HCT116 (cell line): ENCODE measurements at regions not wholly inside any gene's neighbourhood (a gene's known extent, or its start where the extent isn't known, plus 50 kb on each side); places are given as distances from the start of the nearest gene placed in this dataset.

Experiments used
- ATAC-seq: fragments of 200-7000 bp; cut with Tn5 transposase; 2 replicates; pipeline ENCODE4 v1.9.1; 2020; ENCODE audit warnings: mild to moderate bottlenecking, moderate library complexity
- BruUV-seq: library from RNA; stranded (reverse); fragments of 400-500 nt; replicated peaks from 2 replicates; lab custom pipeline; 2021; lab: Mats Ljungman, UMichigan
- CTCF ChIA-PET: fragments of 300-600 bp; sonication (Branson Sonifier 250); formaldehyde crosslinking; loops from one replicate; lab custom pipeline; 2021; ENCODE audit warnings: antibody characterized with exemption; lab: Charles Lee
- POLR2A ChIA-PET: fragments of 300-600, 350-600 bp; sonication (Branson Sonifier 250); formaldehyde crosslinking; loops from one replicate; lab custom pipeline; 2021; ENCODE audit warnings: antibody characterized with exemption; lab: Charles Lee
- RAD21 ChIA-PET, 2 experiments: fragments of 300-600 bp; sonication (Branson Sonifier 250); formaldehyde crosslinking; loops; one replicate each; lab custom pipeline; 2023; ENCODE audit warnings: low total read pairs in 2 of 2; ENCODE audit not compliant: uncharacterized antibody in 2 of 2, unreplicated experiment in 2 of 2, low non-redundant PET in 1 of 2; lab: Charles Lee
- DNase-seq: peaks from one replicate; pipeline ENCODE4 v3.0.0-alpha.2; 2010; ENCODE audit warnings: low read depth, low spot score
- H2AFZ ChIP-seq: fragments of 200-600 bp; shearing (Covaris generic), sonication (generic); 2 replicates; pipeline ENCODE4 v1.6.1; 2017; ENCODE audit warnings: low read depth, mixed run types, mixed read lengths, antibody characterized with exemption, low read length; ENCODE audit not compliant: poor library complexity, severe bottlenecking
- H3K27ac ChIP-seq: 2 replicates; pipeline ENCODE4 v1.5.1; 2012; ENCODE audit warnings: low read depth, low read length
- H3K27me3 ChIP-seq: fragments of 200-600 bp; sonication (generic); 2 replicates; pipeline ENCODE4 v1.6.1; 2016; ENCODE audit warnings: mixed run types, low read length, mixed read lengths; ENCODE audit not compliant: insufficient read depth
- H3K36me3 ChIP-seq, 2 experiments: fragments of 200-500 bp in 1 of 2; fragments of 200-600 bp in 1 of 2; sonication (Bioruptor generic) in 1 of 2; sonication (generic) in 1 of 2; 2 replicates each; pipeline versions ENCODE4 v1.5.1 to v1.6.1; 2014 to 2016; ENCODE audit warnings: low read length in 2 of 2, inconsistent platforms in 1 of 2, mixed read lengths in 1 of 2, mixed run types in 1 of 2; ENCODE audit not compliant: insufficient read depth in 2 of 2, control insufficient read depth in 1 of 2
- H3K4me1 ChIP-seq, 2 experiments: fragments of 200-600 bp in 1 of 2; sonication (generic) in 1 of 2; 2 replicates each; pipeline versions ENCODE4 v1.5.1 to v1.6.1; 2012 to 2017; ENCODE audit warnings: low read length in 2 of 2, inconsistent platforms in 1 of 2, mild to moderate bottlenecking in 1 of 2, mixed read lengths in 1 of 2, mixed run types in 1 of 2, moderate library complexity in 1 of 2; ENCODE audit not compliant: insufficient read depth in 2 of 2, control insufficient read depth in 1 of 2
- H3K4me2 ChIP-seq: fragments of 200-600 bp; sonication (generic); 2 replicates; pipeline ENCODE4 v1.6.1; 2017; ENCODE audit warnings: mixed run types, low read length, mixed read lengths
- H3K4me3 ChIP-seq, 2 experiments: fragments of 200-600 bp in 1 of 2; sonication (generic) in 1 of 2; replicated peaks in 1 of 2; 2 replicates each; pipeline ENCODE4 v1.5.1; 2011 to 2016; ENCODE audit warnings: low read length in 2 of 2, control low read depth in 1 of 2, low read depth in 1 of 2, mild to moderate bottlenecking in 1 of 2, mixed read lengths in 1 of 2, mixed run types in 1 of 2
- H3K79me2 ChIP-seq: fragments of 200-600 bp; sonication (generic); 2 replicates; pipeline ENCODE4 v1.6.1; 2017; ENCODE audit warnings: mild to moderate bottlenecking, mixed run types, low read length, moderate library complexity, mixed read lengths; ENCODE audit not compliant: insufficient read depth
- H3K9ac ChIP-seq: fragments of 200-600 bp; sonication (generic); 2 replicates; pipeline ENCODE4 v1.6.1; 2016; ENCODE audit warnings: low read length, mixed read lengths
- H3K9me2 ChIP-seq: fragments of 200-600 bp; sonication (generic), shearing (Covaris generic); 2 replicates; pipeline ENCODE4 v1.6.1; 2017; ENCODE audit warnings: mixed run types, mild to moderate bottlenecking, moderate library complexity; ENCODE audit not compliant: insufficient read depth
- H3K9me3 ChIP-seq, 2 experiments: fragments of 200-500 bp in 1 of 2; fragments of 200-600 bp in 1 of 2; sonication (Bioruptor generic) in 1 of 2; sonication (generic) in 1 of 2; 2 replicates each; pipeline ENCODE4 v1.6.1; 2014 to 2017; ENCODE audit warnings: low read length in 2 of 2, mixed read lengths in 2 of 2, inconsistent platforms in 1 of 2, low read depth in 1 of 2, mild to moderate bottlenecking in 1 of 2, mixed run types in 1 of 2, moderate library complexity in 1 of 2; ENCODE audit not compliant: control insufficient read depth in 1 of 2, insufficient read depth in 1 of 2
- H4K20me1 ChIP-seq: fragments of 200-600 bp; sonication (generic), shearing (Covaris generic); 2 replicates; pipeline ENCODE4 v1.6.1; 2017; ENCODE audit warnings: mixed run types, mild to moderate bottlenecking, moderate library complexity; ENCODE audit not compliant: insufficient read depth
- CEBPB ChIP-seq: IDR thresholded peaks from 2 replicates; pipeline ENCODE4 v1.6.1; 2012; ENCODE audit warnings: low read depth
- EGR1 ChIP-seq: IDR thresholded peaks from 2 replicates; pipeline ENCODE4 v1.6.1; 2012; ENCODE audit warnings: low read depth
- FOSL1 ChIP-seq: IDR thresholded peaks from 2 replicates; pipeline ENCODE4 v1.6.1; 2012; ENCODE audit warnings: low read depth
- JUND ChIP-seq: IDR thresholded peaks from 2 replicates; pipeline ENCODE4 v1.6.1; 2012
- POLR2AphosphoS5 ChIP-seq: IDR thresholded peaks from 2 replicates; pipeline ENCODE4 v1.6.1; 2011; ENCODE audit warnings: mild to moderate bottlenecking, low read depth, low read length, moderate library complexity
- RAD21 ChIP-seq: IDR thresholded peaks from 2 replicates; pipeline ENCODE4 v1.6.1; 2012; ENCODE audit warnings: low read depth, mild to moderate bottlenecking
- SIN3A ChIP-seq: IDR thresholded peaks from 2 replicates; pipeline ENCODE4 v1.6.1; 2012; ENCODE audit warnings: low read depth
- SP1 ChIP-seq: IDR thresholded peaks from 2 replicates; pipeline ENCODE4 v1.6.1; 2012; ENCODE audit warnings: low read depth
- SRF ChIP-seq: IDR thresholded peaks from 2 replicates; pipeline ENCODE4 v1.6.1; 2012; ENCODE audit warnings: low read depth
- TCF7L2 ChIP-seq: IDR thresholded peaks from 2 replicates; pipeline ENCODE4 v1.7.0; 2011; ENCODE audit warnings: borderline replicate concordance, inconsistent platforms; ENCODE audit not compliant: insufficient read depth, insufficient read length; ENCODE audit errors: extremely low read depth
- YY1 ChIP-seq: IDR thresholded peaks from 2 replicates; pipeline ENCODE4 v1.6.1; 2011; ENCODE audit warnings: low read length, low read depth, moderate library complexity, mild to moderate bottlenecking; ENCODE audit not compliant: insufficient replicate concordance; ENCODE audit errors: extremely low read depth
- ZFX ChIP-seq: fragments of 450-650 bp; IDR thresholded peaks from 2 replicates; pipeline ENCODE4 v1.6.1; 2017
- intact Hi-C: fragments of 100-400 bp; cut with micrococcal nuclease; formaldehyde crosslinking; loops from 2 replicates; pipeline ENCODE4 v1.10.0; 2022
- TF ChIP-seq, protein P1 (sequence below): IDR thresholded peaks from 2 replicates; pipeline ENCODE4 v1.6.1; 2012
- TF ChIP-seq, protein P2 (sequence below), 3 experiments: fragments of 200-600 bp in 1 of 3; sonication (generic) in 1 of 3; IDR thresholded peaks in 2 of 3; conservative IDR thresholded peaks in 1 of 3; 2 replicates each; pipeline ENCODE4 v1.5.1; 2012 to 2017; ENCODE audit warnings: low read depth in 2 of 3, low read length in 2 of 3, antibody characterized with exemption in 1 of 3, borderline replicate concordance in 1 of 3, control low read depth in 1 of 3, mild to moderate bottlenecking in 1 of 3, mixed read lengths in 1 of 3, mixed run types in 1 of 3, moderate library complexity in 1 of 3; ENCODE audit not compliant: insufficient read depth in 1 of 3
- TF ChIP-seq, protein P3 (sequence below): IDR thresholded peaks from 2 replicates; pipeline ENCODE4 v1.6.1; 2012; ENCODE audit warnings: low read depth

DNA sequence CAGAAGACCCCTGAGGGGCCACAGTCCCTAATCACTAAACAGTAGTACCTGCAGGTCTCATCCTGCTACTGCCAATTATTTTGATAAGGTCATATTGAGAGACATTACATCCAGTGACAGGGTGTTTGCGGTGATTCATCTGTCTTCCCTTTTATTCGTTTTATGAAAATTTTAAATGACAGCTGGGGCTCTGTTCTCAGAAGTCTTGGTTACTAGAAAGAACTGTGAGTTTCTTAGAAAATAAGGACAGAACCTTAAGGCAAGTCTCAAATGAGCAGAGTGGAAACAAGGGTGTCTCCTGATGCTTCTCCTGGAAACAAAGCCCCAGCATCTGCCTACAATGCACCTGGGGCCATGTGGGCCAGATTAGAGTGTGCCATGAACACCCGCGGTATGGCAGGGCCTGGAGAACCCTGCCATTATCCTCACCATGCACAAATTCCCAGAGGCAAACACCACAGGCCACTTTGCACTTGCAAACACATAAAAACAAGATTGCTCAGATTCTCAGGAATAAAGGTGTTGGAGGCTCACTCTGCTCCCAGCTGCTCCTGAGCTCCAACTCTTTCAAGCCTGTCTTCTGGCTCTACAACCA lies 66.3 kb upstream of the IQSEC1 start:
- ChIA-PET CTCF (no interaction called here), RAD21 (no interaction called here), POLR2A (interaction anchor here (0.5 kb wide), 1 partner anchor 9 kb away, joined by 4 read pairs; no protein-coding TSS in a partner anchor)
- ATAC-seq: no peak
- H3K4me3 ChIP-seq: no peak overlapping the region
- BruUV-seq: no TSS peak
- H4K20me1 ChIP-seq: no peaks in the 10 kb centered on the region
- no peak overlapping the region for H3K4me2 ChIP-seq
- no peak for DNase-seq
- no peaks in the 10 kb centered on the region for H3K36me3 ChIP-seq
- H2AFZ ChIP-seq: no peak overlapping the region
- peaks cover 3% of the 10 kb centered on the region for H3K27me3 ChIP-seq
- no peaks in the 10 kb centered on the region for H3K9me3 ChIP-seq
- no peak overlapping the region for H3K9ac ChIP-seq
- no peaks in the 10 kb centered on the region for H3K79me2 ChIP-seq
- no peaks in the 10 kb centered on the region for H3K4me1 ChIP-seq
- H3K27ac ChIP-seq: no peak overlapping the region
- intact Hi-C loops: no loop called here
- no peaks in the 10 kb centered on the region for H3K9me2 ChIP-seq
- TF ChIP-seq SRF (no peak), POLR2AphosphoS5 (no peak), CEBPB (no peak)

DNA sequence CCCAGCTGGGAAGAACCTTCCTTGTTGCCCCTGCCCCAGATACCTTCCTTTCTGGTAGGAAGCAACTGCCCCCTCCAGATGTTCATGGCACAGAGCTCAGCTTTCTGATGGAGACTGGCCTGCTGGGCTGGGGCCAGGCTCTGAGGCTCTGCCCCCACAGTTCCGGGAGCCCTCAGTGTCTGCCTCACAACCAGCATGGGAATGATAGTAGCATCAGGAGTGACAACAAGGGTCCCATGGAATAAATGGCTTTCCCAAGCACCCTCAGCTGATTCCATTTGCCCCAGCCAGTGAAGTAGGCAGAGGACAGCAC lies 65.6 kb upstream of the IQSEC1 start:
- POLR2A ChIA-PET: no interaction called here
- BruUV-seq: no TSS peak

More for the DNA sequence above, 65.6 kb upstream of the IQSEC1 start:
- ChIA-PET CTCF (no interaction called here), RAD21 (no interaction called here)
- no peaks in the 10 kb centered on the region for H3K9me3 ChIP-seq
- no peak overlapping the region for H3K4me3 ChIP-seq
- no peak overlapping the region for H3K9ac ChIP-seq
- ATAC-seq: no peak
- no peaks in the 10 kb centered on the region for H3K79me2 ChIP-seq
- H3K4me2 ChIP-seq: no peak overlapping the region
- no peaks in the 10 kb centered on the region for H3K4me1 ChIP-seq
- no peaks in the 10 kb centered on the region for H3K9me2 ChIP-seq
- no peaks in the 10 kb centered on the region for H4K20me1 ChIP-seq
- DNase-seq: no peak
- no peak overlapping the region for H2AFZ ChIP-seq
- TF ChIP-seq JUND (no peak), SP1 (no peak), EGR1 (no peak), POLR2AphosphoS5 (no peak), ZFX (no peak), SIN3A (no peak), RAD21 (no peak), TCF7L2 (no peak), YY1 (no peak), FOSL1 (no peak)
- TF ChIP-seq, protein P1, sequence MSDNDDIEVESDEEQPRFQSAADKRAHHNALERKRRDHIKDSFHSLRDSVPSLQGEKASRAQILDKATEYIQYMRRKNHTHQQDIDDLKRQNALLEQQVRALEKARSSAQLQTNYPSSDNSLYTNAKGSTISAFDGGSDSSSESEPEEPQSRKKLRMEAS: no peak
- TF ChIP-seq, protein P2, sequence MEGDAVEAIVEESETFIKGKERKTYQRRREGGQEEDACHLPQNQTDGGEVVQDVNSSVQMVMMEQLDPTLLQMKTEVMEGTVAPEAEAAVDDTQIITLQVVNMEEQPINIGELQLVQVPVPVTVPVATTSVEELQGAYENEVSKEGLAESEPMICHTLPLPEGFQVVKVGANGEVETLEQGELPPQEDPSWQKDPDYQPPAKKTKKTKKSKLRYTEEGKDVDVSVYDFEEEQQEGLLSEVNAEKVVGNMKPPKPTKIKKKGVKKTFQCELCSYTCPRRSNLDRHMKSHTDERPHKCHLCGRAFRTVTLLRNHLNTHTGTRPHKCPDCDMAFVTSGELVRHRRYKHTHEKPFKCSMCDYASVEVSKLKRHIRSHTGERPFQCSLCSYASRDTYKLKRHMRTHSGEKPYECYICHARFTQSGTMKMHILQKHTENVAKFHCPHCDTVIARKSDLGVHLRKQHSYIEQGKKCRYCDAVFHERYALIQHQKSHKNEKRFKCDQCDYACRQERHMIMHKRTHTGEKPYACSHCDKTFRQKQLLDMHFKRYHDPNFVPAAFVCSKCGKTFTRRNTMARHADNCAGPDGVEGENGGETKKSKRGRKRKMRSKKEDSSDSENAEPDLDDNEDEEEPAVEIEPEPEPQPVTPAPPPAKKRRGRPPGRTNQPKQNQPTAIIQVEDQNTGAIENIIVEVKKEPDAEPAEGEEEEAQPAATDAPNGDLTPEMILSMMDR (IDR thresholded peaks at IDR 0.05 in 2 of 3, conservative IDR thresholded peaks at IDR 0.05 in 1 of 3; ENCODE audit: borderline replicate concordance in 1 of 3, insufficient read depth in 1 of 3, low read depth in 2 of 3, low read length in 2 of 3): no peak
- TF ChIP-seq, protein P3, sequence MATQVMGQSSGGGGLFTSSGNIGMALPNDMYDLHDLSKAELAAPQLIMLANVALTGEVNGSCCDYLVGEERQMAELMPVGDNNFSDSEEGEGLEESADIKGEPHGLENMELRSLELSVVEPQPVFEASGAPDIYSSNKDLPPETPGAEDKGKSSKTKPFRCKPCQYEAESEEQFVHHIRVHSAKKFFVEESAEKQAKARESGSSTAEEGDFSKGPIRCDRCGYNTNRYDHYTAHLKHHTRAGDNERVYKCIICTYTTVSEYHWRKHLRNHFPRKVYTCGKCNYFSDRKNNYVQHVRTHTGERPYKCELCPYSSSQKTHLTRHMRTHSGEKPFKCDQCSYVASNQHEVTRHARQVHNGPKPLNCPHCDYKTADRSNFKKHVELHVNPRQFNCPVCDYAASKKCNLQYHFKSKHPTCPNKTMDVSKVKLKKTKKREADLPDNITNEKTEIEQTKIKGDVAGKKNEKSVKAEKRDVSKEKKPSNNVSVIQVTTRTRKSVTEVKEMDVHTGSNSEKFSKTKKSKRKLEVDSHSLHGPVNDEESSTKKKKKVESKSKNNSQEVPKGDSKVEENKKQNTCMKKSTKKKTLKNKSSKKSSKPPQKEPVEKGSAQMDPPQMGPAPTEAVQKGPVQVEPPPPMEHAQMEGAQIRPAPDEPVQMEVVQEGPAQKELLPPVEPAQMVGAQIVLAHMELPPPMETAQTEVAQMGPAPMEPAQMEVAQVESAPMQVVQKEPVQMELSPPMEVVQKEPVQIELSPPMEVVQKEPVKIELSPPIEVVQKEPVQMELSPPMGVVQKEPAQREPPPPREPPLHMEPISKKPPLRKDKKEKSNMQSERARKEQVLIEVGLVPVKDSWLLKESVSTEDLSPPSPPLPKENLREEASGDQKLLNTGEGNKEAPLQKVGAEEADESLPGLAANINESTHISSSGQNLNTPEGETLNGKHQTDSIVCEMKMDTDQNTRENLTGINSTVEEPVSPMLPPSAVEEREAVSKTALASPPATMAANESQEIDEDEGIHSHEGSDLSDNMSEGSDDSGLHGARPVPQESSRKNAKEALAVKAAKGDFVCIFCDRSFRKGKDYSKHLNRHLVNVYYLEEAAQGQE: no peak
- peaks cover 3% of the 10 kb centered on the region for H3K27me3 ChIP-seq
- no peaks in the 10 kb centered on the region for H3K36me3 ChIP-seq
- intact Hi-C loops: no loop called here
- no peak overlapping the region for H3K27ac ChIP-seq
